ENCODE measurements at regions not wholly inside any gene's neighbourhood (a gene's known extent, or its start where the extent isn't known, plus 50 kb on each side); places are given as distances from the start of the nearest gene placed in this dataset.

DNA sequence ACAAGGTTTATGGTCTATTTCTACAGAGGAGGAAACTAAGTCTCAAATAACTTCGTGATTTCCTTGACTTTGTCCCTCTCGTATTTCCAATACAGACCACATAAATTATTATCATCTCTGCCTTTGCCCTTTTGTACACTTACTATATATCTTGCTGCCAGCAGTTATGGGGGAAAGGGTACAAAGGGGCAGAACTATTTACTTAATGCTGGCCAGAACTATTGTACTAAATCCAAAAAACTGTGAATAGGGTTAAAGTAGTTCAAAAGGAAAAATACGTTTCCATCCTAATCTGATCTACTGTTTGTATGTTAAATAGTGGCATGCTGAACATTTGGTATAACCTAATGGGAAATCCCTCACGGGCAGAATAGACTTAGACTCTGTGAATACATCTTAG is 537.3 kb upstream of the SEMA6D start:
- Histone ChIP-seq H3K14ac (ENCODE audit: insufficient read depth, low read length) (no peak overlapping the region), H2AK5ac (ENCODE audit: insufficient read length, low read length) (no peak overlapping the region), H4K91ac (ENCODE audit: insufficient read length, low read depth, low read length) (no peak overlapping the region), H3K18ac (ENCODE audit: insufficient read length, low read depth, low read length) (no peak overlapping the region), H3K27me3 (ENCODE audit: insufficient read depth, low read length) (peaks cover 19% of the 10 kb centered on the region; the same call in 1 of the 2 replicates), H3K27ac (ENCODE audit: insufficient read length, low read depth, low read length) (no peak overlapping the region), H3K4ac (ENCODE audit: low read depth, low read length) (no peak overlapping the region), H2BK12ac (ENCODE audit: insufficient read length, low read depth, low read length) (no peak overlapping the region), H4K5ac (ENCODE audit: insufficient read length, low read depth, low read length) (no peak overlapping the region), H3K79me2 (ENCODE audit: insufficient read depth, low read length) (no peaks in the 10 kb centered on the region), H3K23me2 (ENCODE audit: insufficient read length, low read depth, low read length, poor library complexity, severe bottlenecking) (peaks cover 11% of the 10 kb centered on the region), H2BK120ac (ENCODE audit: low read depth, low read length, poor library complexity, severe bottlenecking) (no peak overlapping the region), H2BK5ac (ENCODE audit: insufficient read length, low read length) (no peak overlapping the region), H3K79me1 (ENCODE audit: insufficient read depth, low read depth, low read length, poor library complexity, severe bottlenecking) (no peaks in the 10 kb centered on the region), H3K23ac (ENCODE audit: insufficient read length, low read depth, low read length) (no peak overlapping the region), H4K8ac (replicated peaks; ENCODE audit: insufficient read length, low read depth, low read length) (no peak overlapping the region), H3K9me3 (ENCODE audit: control insufficient read depth, low read depth, low read length) (no peaks in the 10 kb centered on the region), H4K20me1 (ENCODE audit: control insufficient read depth, insufficient read depth, insufficient read length) (peaks cover 3% of the 10 kb centered on the region), H3T11ph (ENCODE audit: low read length) (no peak overlapping the region), H2BK20ac (ENCODE audit: low read depth, low read length, poor library complexity, severe bottlenecking) (no peak overlapping the region), H3K56ac (ENCODE audit: insufficient read length, low read depth, low read length) (no peak overlapping the region), H2AFZ (ENCODE audit: low read length) (no peak overlapping the region), H2BK15ac (ENCODE audit: low read depth, low read length) (no peak overlapping the region), H3K9ac (ENCODE audit: extremely low read depth, insufficient read length, low read length) (no peak overlapping the region), H3K4me2 (ENCODE audit: insufficient read depth, insufficient read length, low read length) (no peak overlapping the region), H3K4me1 (ENCODE audit: insufficient read depth, low read length) (no peaks in the 10 kb centered on the region)
- no peak for DNase-seq
- Mint-ChIP-seq H3K4me3 (no peak overlapping the region), H3K4me1 (peaks cover 13 to 16% of the 10 kb centered on the region in 2 experiments), H3K36me3 (ENCODE audit: insufficient read depth in 1 of 3, low read depth in 3 of 3) (no peaks in the 10 kb centered on the region; a peak in 1 of 7 replicates), H3K27ac (no peak overlapping the region), H3K27me3 (ENCODE audit: low read depth) (peaks cover 52% of the 10 kb centered on the region), H3K9me3 (peaks cover 0 to 5% of the 10 kb centered on the region in 2 experiments; a peak in 4 of 5 replicates)
- TF ChIP-seq, protein P1, sequence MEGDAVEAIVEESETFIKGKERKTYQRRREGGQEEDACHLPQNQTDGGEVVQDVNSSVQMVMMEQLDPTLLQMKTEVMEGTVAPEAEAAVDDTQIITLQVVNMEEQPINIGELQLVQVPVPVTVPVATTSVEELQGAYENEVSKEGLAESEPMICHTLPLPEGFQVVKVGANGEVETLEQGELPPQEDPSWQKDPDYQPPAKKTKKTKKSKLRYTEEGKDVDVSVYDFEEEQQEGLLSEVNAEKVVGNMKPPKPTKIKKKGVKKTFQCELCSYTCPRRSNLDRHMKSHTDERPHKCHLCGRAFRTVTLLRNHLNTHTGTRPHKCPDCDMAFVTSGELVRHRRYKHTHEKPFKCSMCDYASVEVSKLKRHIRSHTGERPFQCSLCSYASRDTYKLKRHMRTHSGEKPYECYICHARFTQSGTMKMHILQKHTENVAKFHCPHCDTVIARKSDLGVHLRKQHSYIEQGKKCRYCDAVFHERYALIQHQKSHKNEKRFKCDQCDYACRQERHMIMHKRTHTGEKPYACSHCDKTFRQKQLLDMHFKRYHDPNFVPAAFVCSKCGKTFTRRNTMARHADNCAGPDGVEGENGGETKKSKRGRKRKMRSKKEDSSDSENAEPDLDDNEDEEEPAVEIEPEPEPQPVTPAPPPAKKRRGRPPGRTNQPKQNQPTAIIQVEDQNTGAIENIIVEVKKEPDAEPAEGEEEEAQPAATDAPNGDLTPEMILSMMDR (conservative IDR thresholded peaks at IDR 0.05), result no peak
- no CpG with 5 or more reads among the region's 4 CpGs for WGBS (ENCODE audit: extremely low coverage, insufficient read length, low lambda C conversion rate)

Data from H9 (cell line).